NCI-H1105 treated with DMSO at 0.1 percent for 48 hours (cell line): ENCODE measurements at regions not wholly inside any gene's neighbourhood (a gene's known extent, or its start where the extent isn't known, plus 50 kb on each side); places are given as distances from the start of the nearest gene placed in this dataset.

Experiments
- DNase-seq: peaks from one replicate; lab custom pipeline; 2025; lab: John Stamatoyannopoulos, UW

DNA sequence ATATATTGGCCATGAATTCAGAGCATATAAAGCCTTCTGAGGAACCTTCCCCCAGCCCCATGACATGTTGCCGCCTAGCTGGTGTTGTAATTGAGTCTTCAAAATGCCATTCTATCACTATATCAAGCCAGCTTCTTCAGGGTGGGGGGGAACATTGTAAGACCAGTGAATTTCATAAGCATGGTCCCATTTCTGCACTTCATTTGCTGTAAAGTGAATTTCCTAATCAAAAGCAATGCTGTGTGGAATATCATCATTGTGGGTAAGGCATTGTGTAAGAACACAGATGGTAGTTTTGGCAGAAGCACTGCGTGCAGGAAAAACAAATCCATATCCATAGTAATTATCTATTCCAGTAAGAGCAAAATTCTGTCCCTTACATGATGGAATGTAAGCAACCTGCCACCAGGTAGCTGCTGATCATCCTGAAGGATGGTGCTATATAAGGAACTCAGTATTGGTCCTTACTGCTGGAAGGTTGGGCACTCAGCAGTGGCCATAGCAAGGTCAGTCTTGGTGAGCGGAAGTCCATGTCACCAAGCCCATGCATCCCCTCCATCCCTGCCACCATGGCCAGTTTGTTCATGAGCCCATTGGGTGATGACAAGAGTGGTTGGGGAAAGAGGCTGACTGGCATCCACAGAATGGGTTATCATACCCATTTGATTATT, 159.4 kb downstream of the COPS8 start:
- no peak for DNase-seq

DNA sequence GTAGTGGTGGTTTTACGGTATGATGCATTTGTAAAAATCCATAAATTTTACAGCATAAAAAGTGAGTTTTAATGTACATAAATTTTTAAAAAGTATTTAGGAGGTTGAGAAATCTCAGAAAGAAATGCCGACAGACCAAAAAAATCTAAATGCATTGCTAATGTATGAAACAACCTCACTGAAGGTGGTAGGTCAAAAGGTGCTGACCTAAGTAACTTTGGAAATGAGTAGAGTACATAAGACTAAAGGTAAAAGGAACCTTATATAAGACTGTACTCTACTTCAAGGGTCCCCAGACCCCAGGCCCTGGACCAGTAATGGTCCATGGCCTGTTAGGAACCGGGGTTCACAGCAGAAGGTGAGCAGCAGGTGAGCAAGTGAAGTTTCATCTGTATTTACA, 163.4 kb downstream of the COL6A3 start:
- DNase-seq, result no peak

DNA sequence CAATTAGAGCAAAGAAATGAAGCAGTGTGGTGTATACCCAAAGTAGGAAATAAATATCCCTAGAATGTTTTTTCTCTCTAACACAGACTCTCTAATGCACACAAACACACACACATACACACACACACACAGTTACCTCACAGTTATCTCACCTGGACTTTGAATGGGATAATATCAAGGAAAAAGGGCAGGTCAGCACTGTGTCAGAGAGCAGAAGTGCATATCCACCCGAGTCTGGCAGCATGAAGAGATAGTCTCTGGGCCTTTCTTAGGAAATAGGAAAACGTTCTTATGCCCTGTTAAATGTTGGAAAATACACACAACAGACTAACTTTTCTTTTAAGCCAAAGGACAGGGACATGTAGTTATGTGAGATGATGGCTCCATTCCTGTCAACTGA, 162.0 kb downstream of the COL6A3 start:
- DNase-seq, result no peak

GRCh38 chr2:237253046-237253702, 160.8 kb downstream of the COL6A3 start:
- no peak for DNase-seq

DNA sequence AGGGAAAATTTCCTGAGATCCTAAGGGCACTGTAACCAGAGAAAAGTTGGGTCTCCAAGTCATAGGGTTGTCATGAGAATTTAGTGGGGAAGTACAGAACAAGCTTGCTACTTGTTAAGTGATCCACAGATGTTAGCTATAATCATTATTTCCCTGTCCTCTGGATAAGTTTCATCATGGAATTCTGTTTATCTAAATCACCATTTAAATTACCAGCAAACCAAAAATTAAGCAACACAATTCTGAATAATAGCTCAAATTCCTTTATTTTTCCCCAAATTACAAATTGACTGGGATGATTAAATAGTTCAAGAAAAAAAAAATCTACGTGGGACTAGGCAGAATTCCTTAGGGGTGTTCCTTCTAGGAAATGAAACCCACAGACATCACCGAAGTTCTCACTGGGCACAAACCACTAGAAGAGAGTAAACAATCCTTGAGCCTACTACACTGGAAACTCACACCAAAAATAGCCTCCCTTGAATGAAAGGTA, 159.5 kb downstream of the COL6A3 start:
- DNase-seq, result no peak

GRCh38 chr2:237254911-237255578, 158.9 kb downstream of the COL6A3 start:
- DNase-seq, result no peak

- no peak for DNase-seq
Measured at GRCh38 chr2:237256887-237257286, 157.1 kb downstream of the COL6A3 start.

DNA sequence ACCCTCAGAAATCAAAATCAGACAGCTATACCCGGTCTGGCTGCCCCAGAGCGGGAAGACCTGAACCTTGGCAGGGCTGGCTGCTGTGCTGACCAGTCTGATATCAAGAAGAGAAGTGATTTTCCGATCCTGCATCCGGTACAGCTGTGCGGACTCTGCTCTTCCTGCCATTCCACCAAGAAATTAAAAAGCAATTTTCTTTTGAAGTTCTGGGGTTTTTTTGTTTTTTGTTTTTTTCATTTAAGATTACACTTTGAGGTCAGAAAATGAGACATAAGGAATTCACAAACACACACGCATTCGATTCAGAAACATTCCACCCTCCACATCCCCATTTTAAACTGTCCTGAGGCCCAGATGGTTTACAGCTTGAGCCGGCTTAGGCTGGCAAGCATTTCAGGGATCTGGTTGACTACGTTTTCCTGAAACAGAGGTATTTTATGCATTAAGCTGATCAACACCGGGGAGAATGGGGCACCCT, 156.5 kb downstream of the COL6A3 start:
- DNase-seq, result no peak

DNA sequence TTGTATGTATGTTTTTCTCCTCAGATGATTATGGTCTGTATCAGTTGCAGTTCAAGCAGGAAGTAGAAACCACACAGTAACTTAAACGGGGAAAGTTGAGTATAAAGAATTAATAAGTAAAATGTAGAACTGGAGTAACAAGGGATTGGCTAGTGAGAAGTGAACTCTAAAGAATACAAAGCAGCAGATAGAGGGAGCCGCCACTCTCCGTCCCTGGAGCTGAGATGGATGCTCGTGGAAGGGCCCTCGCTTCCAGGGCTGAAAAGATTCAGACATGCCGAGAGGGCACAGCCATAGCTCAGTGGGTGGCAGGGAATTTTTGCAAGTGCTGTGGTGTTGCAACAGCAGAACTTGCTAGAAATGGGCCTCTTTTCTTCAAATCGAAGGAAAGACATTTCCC, 155.8 kb downstream of the COL6A3 start:
- DNase-seq, result no peak

DNA sequence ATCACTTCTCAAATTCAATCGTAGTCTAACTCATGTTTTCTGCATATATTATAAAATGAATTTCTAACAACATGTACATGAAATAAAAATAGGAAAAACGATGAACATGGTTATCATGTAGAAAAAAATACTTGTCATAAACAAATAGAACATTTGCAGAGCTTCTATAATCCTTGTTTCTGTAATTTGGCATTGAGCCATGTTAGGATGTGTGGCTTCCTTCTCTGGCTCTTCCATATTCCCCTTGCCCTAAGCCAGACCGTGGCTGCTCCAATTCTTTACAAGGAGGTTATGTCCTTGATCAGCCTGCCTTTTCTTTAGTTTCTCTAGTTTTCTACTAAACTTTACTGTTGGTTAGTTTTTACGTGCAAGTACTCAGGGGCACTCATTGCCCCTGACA, 155.3 kb downstream of the COL6A3 start:
- DNase-seq, result no peak

GRCh38 chr2:237259201-237259600, 154.8 kb downstream of the COL6A3 start:
- DNase-seq, result no peak

GRCh38 chr2:237260039-237260620, 153.8 kb downstream of the COL6A3 start:
- no peak for DNase-seq

DNA sequence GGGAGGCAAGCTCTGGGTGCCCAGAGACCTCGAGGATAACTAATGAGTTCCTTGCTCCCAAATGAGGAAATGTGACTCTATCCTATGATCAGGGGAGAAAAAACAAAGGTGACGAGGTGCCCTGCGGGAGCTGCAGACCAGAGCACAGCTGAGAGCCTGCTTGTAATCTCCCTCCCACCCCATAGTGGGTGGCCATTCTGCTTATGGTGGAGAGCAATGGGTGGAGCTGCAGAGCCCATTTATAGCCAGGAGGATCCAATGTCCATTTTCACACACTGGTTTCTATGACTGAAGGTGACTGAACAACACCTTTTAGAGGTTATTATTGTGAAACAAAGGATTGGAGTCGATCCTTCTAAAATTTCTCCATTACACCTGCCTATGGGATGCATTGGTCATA, 153.3 kb downstream of the COL6A3 start:
- DNase-seq, result no peak

DNA sequence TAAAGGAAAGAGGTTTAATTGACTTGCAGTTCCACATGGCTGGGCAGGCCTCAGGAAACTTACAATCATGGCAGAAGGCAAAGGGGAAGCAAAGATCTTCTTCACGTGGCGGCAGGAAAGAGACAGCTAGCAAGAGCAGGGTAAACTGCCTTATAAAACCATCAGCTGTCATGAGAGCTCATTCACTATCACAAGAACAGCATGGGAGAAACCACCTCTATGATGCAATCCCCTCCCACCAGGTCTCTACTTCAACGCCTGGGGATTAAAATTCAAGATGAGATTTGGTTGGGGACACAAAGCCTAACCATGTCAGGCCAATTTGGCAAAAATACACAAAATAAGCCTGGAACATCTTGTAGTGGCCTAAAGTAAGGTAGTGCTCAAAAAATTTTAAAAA, 152.6 kb downstream of the COL6A3 start:
- no peak for DNase-seq

DNA sequence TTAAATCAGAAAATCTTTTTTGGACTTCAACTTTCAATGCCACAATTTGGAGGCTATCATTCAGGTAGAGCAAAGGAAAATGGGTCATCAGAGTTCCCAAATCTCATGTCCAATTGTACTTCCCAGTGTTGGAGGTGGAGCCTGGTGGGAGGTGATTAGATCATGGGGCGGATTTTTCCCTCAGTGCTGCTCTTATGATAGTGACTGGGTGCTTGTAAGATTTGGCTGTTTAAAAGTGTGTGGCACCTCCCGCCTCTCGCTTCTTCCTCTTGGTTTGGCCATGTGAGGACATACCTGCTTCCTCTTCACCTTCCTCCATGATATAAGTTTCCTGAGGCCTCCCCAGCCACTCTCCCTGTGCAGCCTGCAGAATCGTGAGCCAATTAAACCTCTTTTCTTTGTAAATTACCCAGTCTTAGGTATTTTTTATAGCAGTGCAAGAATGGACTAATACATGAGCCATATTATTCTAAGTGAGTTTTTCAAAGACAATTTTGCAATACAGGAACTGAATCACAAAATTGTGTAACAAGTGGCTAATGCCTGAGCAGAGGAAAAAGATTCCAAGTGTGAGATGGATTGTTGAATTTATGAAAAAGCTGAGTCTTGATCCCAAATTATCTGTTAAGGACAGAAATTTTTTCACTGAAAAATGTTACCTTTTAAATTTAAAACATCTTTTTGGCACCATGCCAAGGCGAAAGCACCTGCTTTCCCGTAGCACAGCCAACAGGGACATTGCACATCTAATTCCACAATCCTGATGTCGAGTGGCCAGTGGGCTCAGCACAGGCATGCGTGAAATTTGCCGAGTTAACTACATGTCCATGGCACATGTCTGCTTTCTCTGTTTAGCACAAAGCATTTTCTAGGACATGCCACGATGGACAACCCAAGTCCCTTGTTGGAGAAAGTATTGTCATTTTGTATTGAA, 150.9 kb downstream of the COL6A3 start:
- no peak for DNase-seq

- no peak for DNase-seq
Measured at GRCh38 chr2:237264480-237265219, 149.3 kb downstream of the COL6A3 start.

- no peak for DNase-seq
Measured at GRCh38 chr2:237268004-237268708, 145.8 kb downstream of the COL6A3 start.

- DNase-seq, result no peak
Measured at GRCh38 chr2:237269138-237269875, 144.7 kb downstream of the COL6A3 start.

- DNase-seq, result no peak
Measured at GRCh38 chr2:237270520-237270919, 143.4 kb downstream of the COL6A3 start.
